Activated CD4-positive, alpha-beta memory T cell treated with anti-CD3 and anti-CD28 coated beads for 36 hours (primary cell): ENCODE measurements at regions not wholly inside any gene's neighbourhood (a gene's known extent, or its start where the extent isn't known, plus 50 kb on each side); places are given as distances from the start of the nearest gene placed in this dataset.
"Not testable (repeated sequence)": the region's sequence is repeated elsewhere in the genome, so short reads cannot be mapped to it uniquely, and the experiment has no call there.

Source experiments
- CTCF ChIA-PET: fragments of 350-600 bp; sonication (Branson Sonifier 250); formaldehyde crosslinking; loops from one replicate; lab custom pipeline; 2021; ENCODE audit warnings: antibody characterized with exemption, inconsistent platforms; lab: Charles Lee
- POLR2A ChIA-PET: fragments of 350-600 bp; sonication (Branson Sonifier 250); formaldehyde crosslinking; loops from one replicate; lab custom pipeline; 2021; ENCODE audit warnings: antibody characterized with exemption; lab: Charles Lee
- DNase-seq: peaks from one replicate; pipeline ENCODE4 v3.0.0-alpha.2; 2020
- H3K27ac Mint-ChIP-seq: one replicate; pipeline ENCODE4 v1.8.0; 2021; ENCODE audit warnings: mixed read lengths
- H3K27me3 Mint-ChIP-seq: one replicate; pipeline ENCODE4 v1.8.0; 2021; ENCODE audit warnings: mixed read lengths
- H3K36me3 Mint-ChIP-seq: one replicate; pipeline ENCODE4 v1.8.0; 2021; ENCODE audit warnings: mixed read lengths
- H3K4me1 Mint-ChIP-seq: one replicate; pipeline ENCODE4 v1.8.0; 2021; ENCODE audit warnings: low read depth, mixed read lengths
- H3K4me3 Mint-ChIP-seq: one replicate; pipeline ENCODE4 v1.8.0; 2021; ENCODE audit warnings: mild to moderate bottlenecking, mixed read lengths
- H3K9me3 Mint-ChIP-seq: one replicate; pipeline ENCODE4 v1.8.0; 2021; ENCODE audit warnings: mixed read lengths
- intact Hi-C: fragments of 100-400 bp; cut with micrococcal nuclease; formaldehyde crosslinking; loops from one replicate; pipeline ENCODE4 v1.15.1; 2023

DNA sequence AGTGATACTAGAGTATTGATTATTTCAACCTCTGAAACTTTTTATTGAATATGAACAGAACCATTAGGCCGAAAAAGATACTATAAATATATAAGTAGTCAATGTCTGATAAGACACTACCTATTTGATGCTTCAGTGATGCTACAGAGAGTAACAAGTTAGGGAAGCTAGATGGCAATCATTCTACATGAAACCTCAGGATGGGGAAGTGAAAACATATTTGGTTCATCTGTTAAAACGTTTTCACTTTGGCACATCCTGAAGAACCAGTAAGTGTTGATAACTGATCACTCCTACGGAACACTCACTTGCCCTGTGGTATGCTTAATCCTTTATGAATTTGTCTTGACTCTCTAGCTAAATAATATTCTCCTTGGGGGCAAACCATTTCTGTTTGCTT lies 1064.9 kb downstream of the NXPH1 start:
- no peak overlapping the region for H3K4me3 Mint-ChIP-seq
- no peaks in the 10 kb centered on the region for H3K36me3 Mint-ChIP-seq
- no peak for DNase-seq
- no peaks in the 10 kb centered on the region for H3K27me3 Mint-ChIP-seq
- no peak overlapping the region for H3K27ac Mint-ChIP-seq
- H3K9me3 Mint-ChIP-seq, result peaks cover 7% of the 10 kb centered on the region
- ChIA-PET POLR2A (no interaction called here), CTCF (no interaction called here)
- intact Hi-C loops, result no loop called here
- H3K4me1 Mint-ChIP-seq, result no peaks in the 10 kb centered on the region

DNA sequence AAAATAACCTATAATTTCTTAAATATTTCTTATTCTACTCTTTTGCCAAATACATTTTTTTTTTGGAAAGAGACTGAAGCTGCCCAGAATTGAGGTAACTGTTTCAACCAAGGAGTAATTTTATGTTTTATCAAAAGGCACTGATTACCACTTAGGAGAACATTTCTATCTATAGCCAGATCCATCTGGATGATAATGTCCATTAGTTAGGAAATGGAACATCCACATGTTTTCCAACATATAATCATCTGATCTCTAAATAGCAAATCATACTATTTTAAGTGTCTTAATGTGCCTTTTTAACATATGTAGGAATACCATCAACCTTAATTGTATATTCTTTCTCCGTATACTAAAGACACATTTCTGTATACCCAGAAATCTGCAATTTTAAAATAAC lies 1068.9 kb downstream of the NXPH1 start:
- Mint-ChIP-seq H3K9me3 (peaks cover 16% of the 10 kb centered on the region), H3K27ac (no peak overlapping the region), H3K36me3 (no peaks in the 10 kb centered on the region), H3K4me3 (no peak overlapping the region), H3K4me1 (no peaks in the 10 kb centered on the region), H3K27me3 (no peaks in the 10 kb centered on the region)
- intact Hi-C loops, result no loop called here
- ChIA-PET CTCF (no interaction called here), POLR2A (no interaction called here)
- no peak for DNase-seq

DNA sequence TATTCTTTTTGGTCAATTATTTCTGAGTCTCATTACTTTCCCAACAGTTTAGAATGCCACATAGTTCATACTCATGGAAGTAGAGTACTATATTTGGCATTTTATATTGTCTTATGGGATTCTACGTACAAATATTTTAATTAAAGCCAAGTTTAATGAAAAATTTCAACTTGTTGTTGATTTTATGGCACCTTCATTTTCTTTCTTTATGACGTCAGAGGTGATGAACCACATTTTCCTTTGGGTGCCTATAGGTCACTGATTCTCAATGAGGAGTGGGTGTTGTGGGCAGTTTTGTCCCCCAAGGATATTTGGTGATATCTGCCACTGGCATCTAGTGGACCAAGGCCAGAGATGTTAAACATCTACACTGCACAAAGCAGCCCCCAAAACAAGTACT lies 1071.3 kb downstream of the NXPH1 start:
- H3K27ac Mint-ChIP-seq, result no peak overlapping the region
- intact Hi-C loops, result no loop called here
- peaks cover 16% of the 10 kb centered on the region for H3K9me3 Mint-ChIP-seq
- no peak overlapping the region for H3K4me3 Mint-ChIP-seq
- no peaks in the 10 kb centered on the region for H3K4me1 Mint-ChIP-seq
- ChIA-PET POLR2A (no interaction called here), CTCF (no interaction called here)
- no peaks in the 10 kb centered on the region for H3K36me3 Mint-ChIP-seq
- H3K27me3 Mint-ChIP-seq, result no peaks in the 10 kb centered on the region
- DNase-seq, result no peak

DNA sequence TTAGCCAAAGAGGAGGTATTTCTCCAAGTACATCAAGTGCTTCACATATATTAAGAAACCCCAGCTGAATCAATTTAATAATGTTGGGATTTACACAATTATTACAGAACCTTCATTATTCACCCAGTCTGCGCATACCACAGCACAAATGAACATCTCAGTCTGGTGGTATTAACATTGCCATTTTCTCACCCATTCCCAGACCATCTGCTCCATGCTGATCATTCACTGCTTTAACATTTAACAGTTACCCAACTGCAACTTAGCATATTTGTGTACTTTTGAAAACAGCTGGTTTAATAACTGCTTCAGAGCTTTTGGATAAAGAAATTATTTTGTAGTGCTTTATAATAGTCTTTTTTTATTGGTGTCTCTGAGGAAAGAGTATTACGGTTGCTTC lies 1072.1 kb downstream of the NXPH1 start:
- Mint-ChIP-seq H3K4me1 (no peaks in the 10 kb centered on the region), H3K27ac (no peak overlapping the region), H3K9me3 (peaks cover 16% of the 10 kb centered on the region), H3K4me3 (no peak overlapping the region), H3K27me3 (no peaks in the 10 kb centered on the region), H3K36me3 (no peaks in the 10 kb centered on the region)
- no peak for DNase-seq
- intact Hi-C loops, result no loop called here
- ChIA-PET CTCF (no interaction called here), POLR2A (no interaction called here)

DNA sequence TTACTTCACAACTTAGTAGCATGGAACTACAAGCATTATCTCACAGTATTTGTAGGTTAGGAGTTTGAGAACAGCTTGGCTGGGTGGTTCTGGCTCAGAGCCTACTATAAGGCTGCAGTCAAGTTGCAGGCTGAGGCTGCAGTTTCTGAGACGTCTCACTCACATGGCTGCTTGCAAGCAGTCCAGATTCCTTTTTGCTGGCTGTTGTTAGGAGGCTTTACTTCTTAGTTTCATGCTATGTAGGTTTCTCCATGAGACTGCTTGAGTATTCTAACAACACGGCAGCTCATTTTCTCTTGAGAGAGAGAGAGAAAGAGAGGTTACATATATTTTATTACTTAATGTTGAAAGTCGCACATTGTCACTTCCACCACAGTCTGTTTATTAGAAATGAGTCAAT lies 1073.9 kb downstream of the NXPH1 start:
- POLR2A ChIA-PET, result no interaction called here
- no peak for DNase-seq
- Mint-ChIP-seq H3K27ac (no peak overlapping the region), H3K4me3 (no peak overlapping the region), H3K9me3 (peaks cover 12% of the 10 kb centered on the region), H3K4me1 (no peaks in the 10 kb centered on the region), H3K27me3 (no peaks in the 10 kb centered on the region), H3K36me3 (no peaks in the 10 kb centered on the region)
- CTCF ChIA-PET, result no interaction called here
- intact Hi-C loops, result no loop called here

DNA sequence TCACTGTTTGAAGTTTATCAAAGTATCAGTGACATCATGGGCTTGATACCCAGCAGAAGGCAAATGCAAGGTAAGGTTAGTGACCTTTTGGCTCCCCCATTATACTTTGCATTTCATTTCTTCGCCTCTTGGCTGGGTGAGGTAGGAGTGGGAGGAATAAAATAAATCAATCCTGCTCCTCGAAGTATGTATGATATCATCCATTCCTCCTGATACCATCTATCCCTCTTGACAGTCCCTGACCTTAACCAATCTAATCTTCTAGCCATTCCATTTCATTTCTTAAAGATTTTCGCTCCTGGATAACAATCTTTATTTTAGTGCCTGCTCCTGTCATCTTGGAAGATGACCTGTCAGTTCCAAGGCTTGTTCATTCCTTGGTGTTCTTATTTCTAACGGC lies 1083.3 kb downstream of the NXPH1 start:
- ChIA-PET CTCF (no interaction called here), POLR2A (no interaction called here)
- H3K27ac Mint-ChIP-seq, result no peak overlapping the region
- no peaks in the 10 kb centered on the region for H3K36me3 Mint-ChIP-seq
- intact Hi-C loops, result no loop called here
- H3K9me3 Mint-ChIP-seq, result peaks cover 10% of the 10 kb centered on the region
- no peaks in the 10 kb centered on the region for H3K27me3 Mint-ChIP-seq
- no peaks in the 10 kb centered on the region for H3K4me1 Mint-ChIP-seq
- no peak overlapping the region for H3K4me3 Mint-ChIP-seq
- no peak for DNase-seq

DNA sequence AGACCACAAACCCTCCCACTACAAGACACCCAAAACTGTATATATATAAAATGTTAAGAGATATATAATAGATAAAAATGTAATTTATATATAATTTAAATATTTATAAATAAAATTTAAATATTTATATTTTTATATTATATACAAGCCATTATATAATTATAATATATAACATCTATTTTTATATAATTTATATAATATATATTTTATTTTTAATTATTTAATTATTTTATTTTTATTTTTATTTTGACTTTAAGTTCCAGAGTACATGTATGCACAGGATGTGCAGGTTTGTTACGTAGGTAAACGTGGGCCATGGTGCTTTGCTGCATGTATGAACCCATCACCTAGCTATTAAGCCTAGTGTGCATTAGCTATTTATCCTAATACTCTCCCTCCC lies 1090.2 kb downstream of the NXPH1 start:
- Mint-ChIP-seq H3K27me3 (no peaks in the 10 kb centered on the region), H3K9me3 (peaks cover 4% of the 10 kb centered on the region), H3K36me3 (no peaks in the 10 kb centered on the region), H3K27ac (no peak overlapping the region), H3K4me3 (no peak overlapping the region), H3K4me1 (no peaks in the 10 kb centered on the region)
- POLR2A ChIA-PET, result no interaction called here
- CTCF ChIA-PET, result no interaction called here
- no peak for DNase-seq
- intact Hi-C loops, result no loop called here

DNA sequence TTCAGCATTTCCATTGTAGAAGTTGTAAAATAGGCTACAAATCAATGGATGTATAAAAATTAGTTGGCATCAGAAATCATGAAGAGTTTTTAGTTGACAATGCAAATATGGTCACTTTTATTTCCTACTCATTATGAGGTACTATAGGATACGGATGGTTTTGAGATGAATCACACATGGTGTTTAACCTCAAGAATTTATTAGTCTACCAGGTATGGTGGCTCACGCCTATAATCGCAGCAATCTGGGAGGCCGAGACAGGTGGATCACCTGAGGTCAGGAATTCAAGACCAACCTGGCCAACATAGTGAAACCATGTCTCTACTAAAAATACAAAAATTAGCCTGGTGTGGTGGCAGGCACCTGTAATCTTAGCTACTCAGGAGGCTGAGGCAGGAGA lies 1119.0 kb downstream of the NXPH1 start:
- CTCF ChIA-PET, H3K36me3 Mint-ChIP-seq, H3K27ac Mint-ChIP-seq, POLR2A ChIA-PET, H3K9me3 Mint-ChIP-seq, intact Hi-C loops, H3K4me1 Mint-ChIP-seq, H3K4me3 Mint-ChIP-seq, H3K27me3 Mint-ChIP-seq, DNase-seq: not testable (repeated sequence)

DNA sequence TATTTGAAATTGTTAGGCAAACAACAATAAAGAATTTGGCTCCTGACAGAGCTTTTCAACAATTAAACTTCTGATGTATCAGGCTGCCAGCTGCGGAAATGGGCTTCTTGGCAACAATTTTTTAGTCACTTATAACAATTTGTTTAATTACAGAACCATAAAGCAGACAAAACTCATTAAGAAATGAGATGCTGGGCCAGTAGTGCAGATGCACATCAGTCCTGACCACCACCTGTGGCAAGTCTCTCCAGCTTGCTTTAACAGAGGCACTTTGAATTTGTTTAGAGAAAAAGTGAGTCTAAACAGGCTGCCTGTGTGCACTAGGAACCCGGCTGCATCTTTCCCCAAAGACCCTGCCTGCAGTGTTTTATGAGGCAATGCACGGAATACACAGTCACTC lies 1124.4 kb downstream of the NXPH1 start:
- CTCF ChIA-PET, result no interaction called here
- Mint-ChIP-seq H3K36me3 (no peaks in the 10 kb centered on the region), H3K9me3 (peaks cover 3% of the 10 kb centered on the region), H3K4me1 (no peaks in the 10 kb centered on the region), H3K4me3 (no peak overlapping the region), H3K27ac (no peak overlapping the region), H3K27me3 (no peaks in the 10 kb centered on the region)
- POLR2A ChIA-PET, result no interaction called here
- intact Hi-C loops, result no loop called here
- no peak for DNase-seq

DNA sequence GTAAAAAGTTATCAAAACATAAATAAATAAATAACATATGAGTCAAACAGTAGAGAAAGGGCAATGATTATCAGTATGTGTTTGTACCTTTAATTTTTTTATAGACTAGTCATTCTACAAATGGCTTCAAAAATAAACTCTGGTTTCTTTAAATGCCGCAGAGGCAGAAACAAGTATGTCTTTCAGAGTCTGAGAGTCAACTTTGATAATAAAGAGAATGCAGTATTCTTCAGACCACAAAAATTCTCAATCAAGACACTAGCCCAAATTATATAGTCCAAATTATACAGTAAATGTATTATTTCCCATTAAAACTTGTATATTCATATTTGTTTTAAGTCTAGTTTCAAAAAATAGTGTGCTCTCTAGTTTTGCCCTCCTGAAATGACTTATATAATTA lies 1142.3 kb downstream of the NXPH1 start:
- POLR2A ChIA-PET, result interaction anchor here (0.6 kb wide), 1 partner anchor 91 kb away, joined by 3 read pairs; no protein-coding TSS in a partner anchor

DNA sequence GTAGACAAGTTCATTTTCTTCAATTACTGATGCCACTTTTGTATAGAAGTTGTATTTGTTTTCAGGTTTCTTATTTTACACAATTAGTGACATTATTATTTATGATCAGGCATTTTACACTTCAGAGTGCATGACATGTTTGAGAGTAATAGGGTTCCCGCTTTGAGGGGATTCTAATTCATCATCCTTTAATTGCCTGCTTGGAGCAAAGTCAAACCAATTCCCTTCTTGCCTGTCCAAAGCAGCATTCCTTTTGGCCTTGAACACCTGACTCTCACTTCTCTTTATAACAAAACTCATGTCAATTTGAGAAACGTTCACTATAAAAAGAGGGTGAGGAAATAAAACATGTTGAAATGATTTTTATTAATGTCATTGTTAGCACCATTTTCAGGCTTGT lies 1149.4 kb downstream of the NXPH1 start:
- ChIA-PET POLR2A (no interaction called here), CTCF (no interaction called here)
- Mint-ChIP-seq H3K27me3 (no peaks in the 10 kb centered on the region), H3K36me3 (no peaks in the 10 kb centered on the region), H3K4me3 (no peak overlapping the region), H3K27ac (no peak overlapping the region), H3K4me1 (no peaks in the 10 kb centered on the region), H3K9me3 (peaks cover 8% of the 10 kb centered on the region)
- intact Hi-C loops, result no loop called here
- no peak for DNase-seq

More for the DNA sequence above, 1142.3 kb downstream of the NXPH1 start:
- H3K4me1 Mint-ChIP-seq, result no peaks in the 10 kb centered on the region
- H3K9me3 Mint-ChIP-seq, result peaks cover 10% of the 10 kb centered on the region
- DNase-seq, result no peak
- H3K36me3 Mint-ChIP-seq, result no peaks in the 10 kb centered on the region
- intact Hi-C loops, result no loop called here
- H3K4me3 Mint-ChIP-seq, result no peak overlapping the region
- no peak overlapping the region for H3K27ac Mint-ChIP-seq
- CTCF ChIA-PET, result no interaction called here
- no peaks in the 10 kb centered on the region for H3K27me3 Mint-ChIP-seq

DNA sequence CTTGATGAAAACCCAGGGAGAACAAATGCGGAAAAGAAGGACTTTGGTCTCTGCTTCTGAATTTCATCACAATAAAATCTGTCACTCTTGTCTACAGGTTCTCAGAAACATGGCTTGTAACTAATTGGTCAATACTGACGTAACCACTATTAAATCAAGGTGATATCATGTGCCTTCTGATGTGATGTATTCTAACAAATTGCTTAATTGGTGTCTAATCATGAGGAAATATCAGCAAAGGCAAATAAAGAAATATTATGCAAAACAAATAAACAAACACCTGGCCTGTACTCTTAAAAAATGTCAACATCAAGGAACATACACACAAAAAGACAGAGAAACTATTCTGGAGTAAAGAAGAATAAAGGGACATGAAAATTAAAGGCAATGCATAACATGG lies 1165.0 kb downstream of the NXPH1 start:
- CTCF ChIA-PET, result no interaction called here
- intact Hi-C loops, result no loop called here

DNA sequence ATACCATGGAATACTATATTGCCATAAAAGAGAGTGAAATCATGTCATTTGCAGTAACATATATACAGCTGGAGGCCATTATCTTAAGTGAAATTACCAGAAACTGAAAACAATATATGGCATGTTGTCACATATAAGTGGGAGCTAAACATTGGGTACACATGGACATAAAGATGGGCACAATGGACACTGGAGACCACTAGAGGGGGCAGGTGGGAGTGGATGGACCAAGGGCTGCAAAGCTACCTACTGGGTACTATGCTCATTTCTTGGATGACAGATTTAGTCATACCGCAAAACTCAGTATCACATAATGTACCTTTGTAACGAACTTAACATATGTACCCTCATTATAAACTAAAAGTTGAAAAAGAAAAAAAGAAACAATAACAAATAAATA lies 1167.6 kb downstream of the NXPH1 start:
- ChIA-PET POLR2A (no interaction called here), CTCF (interaction anchor here (0.6 kb wide), 1 partner anchor 345 kb away, joined by 4 read pairs; no protein-coding TSS in a partner anchor)
- H3K27me3 Mint-ChIP-seq, result no peaks in the 10 kb centered on the region
- no peak overlapping the region for H3K27ac Mint-ChIP-seq
- intact Hi-C loops, result no loop called here
- no peaks in the 10 kb centered on the region for H3K4me1 Mint-ChIP-seq
- DNase-seq, result no peak
- H3K9me3 Mint-ChIP-seq, result peaks cover 3% of the 10 kb centered on the region
- H3K36me3 Mint-ChIP-seq, result no peaks in the 10 kb centered on the region
- H3K4me3 Mint-ChIP-seq, result no peak overlapping the region

More for the DNA sequence above, 1165.0 kb downstream of the NXPH1 start:
- POLR2A ChIA-PET, result no interaction called here
- H3K4me1 Mint-ChIP-seq, result no peaks in the 10 kb centered on the region
- peaks cover 3% of the 10 kb centered on the region for H3K9me3 Mint-ChIP-seq
- H3K36me3 Mint-ChIP-seq, result no peaks in the 10 kb centered on the region
- no peak overlapping the region for H3K27ac Mint-ChIP-seq
- no peak overlapping the region for H3K4me3 Mint-ChIP-seq
- no peak for DNase-seq
- no peaks in the 10 kb centered on the region for H3K27me3 Mint-ChIP-seq

DNA sequence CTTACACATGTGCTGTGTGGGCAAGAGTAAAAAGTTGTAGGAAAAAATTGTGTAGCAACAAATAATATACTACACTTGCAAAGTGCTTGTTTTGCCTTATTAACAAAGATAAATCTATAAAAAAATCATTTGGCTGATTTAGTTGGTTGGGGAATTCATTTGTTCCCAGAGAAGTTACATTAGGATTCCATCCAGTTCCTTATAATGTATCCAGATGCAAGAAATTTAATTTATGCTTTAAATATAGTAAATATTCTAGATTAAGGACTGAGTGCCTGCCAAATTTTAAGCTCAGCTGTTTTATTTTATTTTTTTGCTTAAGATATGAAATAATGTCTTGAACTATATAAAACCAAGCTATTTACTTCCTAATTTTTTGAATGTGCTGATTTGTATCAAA lies 1169.9 kb downstream of the NXPH1 start:
- CTCF ChIA-PET, result no interaction called here
- POLR2A ChIA-PET, result no interaction called here
- H3K4me3 Mint-ChIP-seq, result no peak overlapping the region
- no peaks in the 10 kb centered on the region for H3K4me1 Mint-ChIP-seq
- H3K9me3 Mint-ChIP-seq, result peaks cover 7% of the 10 kb centered on the region
- H3K27ac Mint-ChIP-seq, result no peak overlapping the region
- DNase-seq, result no peak
- H3K36me3 Mint-ChIP-seq, result no peaks in the 10 kb centered on the region
- no peaks in the 10 kb centered on the region for H3K27me3 Mint-ChIP-seq
- intact Hi-C loops, result no loop called here
